ENCODE measurements at regions not wholly inside any gene's neighbourhood (a gene's known extent, or its start where the extent isn't known, plus 50 kb on each side); places are given as distances from the start of the nearest gene placed in this dataset.

DNA sequence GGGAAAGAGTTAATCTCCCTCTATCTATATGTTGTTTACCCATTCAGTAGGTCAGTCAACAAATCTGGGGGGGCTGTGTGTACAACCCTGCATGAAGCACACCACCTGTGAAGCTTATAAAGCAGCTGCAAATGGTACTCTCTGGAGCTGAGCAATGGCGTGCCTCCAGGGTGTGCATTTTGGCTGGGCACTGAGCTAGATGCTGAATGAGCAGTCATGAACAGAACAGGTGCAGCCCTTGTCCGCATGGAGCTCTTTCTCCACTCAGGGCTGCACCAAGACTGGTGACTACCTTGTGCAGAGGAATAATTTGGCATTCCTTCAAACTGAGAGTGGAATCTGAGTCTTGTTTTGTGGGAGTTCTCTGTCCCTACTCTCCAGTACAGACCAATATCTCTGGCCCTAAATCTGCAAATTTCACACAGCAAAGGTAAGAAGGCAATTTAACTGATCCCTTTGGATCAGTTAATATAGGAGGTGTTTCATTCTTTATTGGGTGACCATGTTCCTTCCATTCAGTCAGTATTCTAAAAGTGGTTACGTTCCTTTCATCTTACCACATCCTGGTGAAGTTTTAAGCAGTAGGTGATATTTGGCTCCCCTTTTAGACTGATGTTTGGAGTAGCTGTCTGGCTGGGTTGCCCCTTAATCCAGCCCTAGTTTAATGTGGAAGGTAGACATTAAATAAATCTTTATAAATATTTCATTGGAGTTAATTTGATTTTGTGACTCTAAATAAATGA, 76.0 kb downstream of the GPR88 start:
- no peak overlapping the region for H2BK5ac ChIP-seq (ENCODE audit: insufficient read length, low read length)
- Mint-ChIP-seq H3K27me3 (ENCODE audit: low read depth) (peaks cover 3% of the 10 kb centered on the region; the same call in 1 of the 2 replicates), H3K27ac (no peak overlapping the region), H3K9me3 (no peaks in the 10 kb centered on the region), H3K36me3 (ENCODE audit: insufficient read depth in 1 of 3, low read depth in 3 of 3) (no peaks in the 10 kb centered on the region), H3K4me1 (0 out of 4 replicates have a peak, but pooled peaks cover 0 to 3% of the 10 kb centered on the region in 2 experiments), H3K4me3 (no peak overlapping the region)
- no peak overlapping the region for H4K8ac ChIP-seq (replicated peaks; ENCODE audit: insufficient read length, low read depth, low read length)
- H3K4me2 ChIP-seq (ENCODE audit: insufficient read depth, insufficient read length, low read length) = no peak overlapping the region
- no peaks in the 10 kb centered on the region for H3K23me2 ChIP-seq (ENCODE audit: insufficient read length, low read depth, low read length, poor library complexity, severe bottlenecking)
- no peak overlapping the region for H3K56ac ChIP-seq (ENCODE audit: insufficient read length, low read depth, low read length)
- H3K18ac ChIP-seq (ENCODE audit: insufficient read length, low read depth, low read length) = no peak overlapping the region
- H2BK20ac ChIP-seq (ENCODE audit: low read depth, low read length, poor library complexity, severe bottlenecking) = no peak overlapping the region
- no peak for TF ChIP-seq CTCF (conservative IDR thresholded peaks at IDR 0.05)
- no CpG with 5 or more reads among the region's 3 CpGs for WGBS (ENCODE audit: extremely low coverage, insufficient read length, low lambda C conversion rate)
- H3T11ph ChIP-seq (ENCODE audit: low read length) = no peak overlapping the region
- H2BK12ac ChIP-seq (ENCODE audit: insufficient read length, low read depth, low read length) = no peak overlapping the region
- H4K5ac ChIP-seq (ENCODE audit: insufficient read length, low read depth, low read length) = no peak overlapping the region
- no peak for DNase-seq
- H4K20me1 ChIP-seq (ENCODE audit: control insufficient read depth, insufficient read depth, insufficient read length) = no peaks in the 10 kb centered on the region
- H3K79me2 ChIP-seq (ENCODE audit: insufficient read depth, low read length) = no peaks in the 10 kb centered on the region
- H3K27me3 ChIP-seq (ENCODE audit: insufficient read depth, low read length) = no peaks in the 10 kb centered on the region
- H3K4me1 ChIP-seq (ENCODE audit: insufficient read depth, low read length) = no peaks in the 10 kb centered on the region
- no peak overlapping the region for H2AFZ ChIP-seq (ENCODE audit: low read length)
- no peak overlapping the region for H3K14ac ChIP-seq (ENCODE audit: insufficient read depth, low read length)
- no peak overlapping the region for H3K27ac ChIP-seq (ENCODE audit: insufficient read length, low read depth, low read length)
- H3K23ac ChIP-seq (ENCODE audit: insufficient read length, low read depth, low read length) = no peak overlapping the region
- H2BK15ac ChIP-seq (ENCODE audit: low read depth, low read length) = no peak overlapping the region
- no peaks in the 10 kb centered on the region for H3K79me1 ChIP-seq (ENCODE audit: insufficient read depth, low read depth, low read length, poor library complexity, severe bottlenecking)
- H2BK120ac ChIP-seq (ENCODE audit: low read depth, low read length, poor library complexity, severe bottlenecking) = no peak overlapping the region
- no peak overlapping the region for H3K9ac ChIP-seq (ENCODE audit: extremely low read depth, insufficient read length, low read length)
- H2AK5ac ChIP-seq (ENCODE audit: insufficient read length, low read length) = no peak overlapping the region
- H3K9me3 ChIP-seq (ENCODE audit: control insufficient read depth, low read depth, low read length) = no peaks in the 10 kb centered on the region
- no peak overlapping the region for H4K91ac ChIP-seq (ENCODE audit: insufficient read length, low read depth, low read length)
- no peak overlapping the region for H3K4ac ChIP-seq (ENCODE audit: low read depth, low read length)

Data from H9 (cell line).